Astrocyte (in vitro differentiated cells and primary cell): ENCODE measurements at regions not wholly inside any gene's neighbourhood (a gene's known extent, or its start where the extent isn't known, plus 50 kb on each side); places are given as distances from the start of the nearest gene placed in this dataset.

Experiments
- DNase-seq: peaks from one replicate; pipeline ENCODE4 v3.0.0-alpha.2; 2010; ENCODE audit warnings: low read depth
- FAIRE-seq: peaks from 2 replicates; lab custom pipeline; 2011; peaks lifted over from hg19 to GRCh38; lab: Jason Lieb, UNC
- H2AFZ ChIP-seq: 2 replicates; pipeline ENCODE4 v1.6.0; 2012; ENCODE audit warnings: low read depth, low read length, inconsistent platforms
- H3K27ac ChIP-seq: 2 replicates; pipeline ENCODE4 v1.5.1; 2011; ENCODE audit warnings: low read depth, low read length, inconsistent platforms
- H3K27me3 ChIP-seq: 2 replicates; pipeline ENCODE4 v1.6.0; 2011; ENCODE audit warnings: low read length, inconsistent platforms; ENCODE audit not compliant: insufficient read depth
- H3K36me3 ChIP-seq: 2 replicates; pipeline ENCODE4 v1.5.1; 2011; ENCODE audit warnings: low read length, inconsistent platforms; ENCODE audit not compliant: insufficient read depth
- H3K4me1 ChIP-seq: 2 replicates; pipeline ENCODE4 v1.5.1; 2011; ENCODE audit warnings: low read length, inconsistent platforms; ENCODE audit not compliant: insufficient read depth
- H3K4me2 ChIP-seq: 2 replicates; pipeline ENCODE4 v1.6.0; 2012; ENCODE audit warnings: low read length, inconsistent platforms
- H3K4me3 ChIP-seq: 2 replicates; pipeline ENCODE4 v1.5.1; 2011; ENCODE audit warnings: low read depth, mild to moderate bottlenecking, low read length, inconsistent platforms; ENCODE audit not compliant: insufficient read depth
- H3K79me2 ChIP-seq: 2 replicates; pipeline ENCODE4 v1.6.0; 2012; ENCODE audit warnings: mild to moderate bottlenecking, low read length, inconsistent platforms; ENCODE audit not compliant: insufficient read depth
- H3K9ac ChIP-seq: 2 replicates; pipeline ENCODE4 v1.6.0; 2012; ENCODE audit warnings: mild to moderate bottlenecking, low read length, inconsistent platforms
- H3K9me3 ChIP-seq: 2 replicates; pipeline ENCODE4 v1.5.1; 2012; ENCODE audit warnings: low read depth, mild to moderate bottlenecking, low read length, inconsistent platforms; ENCODE audit not compliant: insufficient read depth
- H4K20me1 ChIP-seq: 2 replicates; pipeline ENCODE4 v1.6.0; 2012; ENCODE audit warnings: low read length, inconsistent platforms; ENCODE audit not compliant: insufficient read depth
- H3K27ac Mint-ChIP-seq: one replicate; pipeline ENCODE4 v1.8.0; 2021; ENCODE audit warnings: mild to moderate bottlenecking, mixed read lengths; ENCODE audit not compliant: unreplicated experiment
- H3K27me3 Mint-ChIP-seq: one replicate; pipeline ENCODE4 v1.8.0; 2021; ENCODE audit warnings: low read depth, mixed read lengths; ENCODE audit not compliant: unreplicated experiment
- H3K36me3 Mint-ChIP-seq: one replicate; pipeline ENCODE4 v1.8.0; 2021; ENCODE audit warnings: low read depth, mixed read lengths; ENCODE audit not compliant: unreplicated experiment
- H3K4me1 Mint-ChIP-seq: one replicate; pipeline ENCODE4 v1.8.0; 2021; ENCODE audit warnings: low read depth, mixed read lengths; ENCODE audit not compliant: unreplicated experiment
- H3K4me3 Mint-ChIP-seq: one replicate; pipeline ENCODE4 v1.8.0; 2021; ENCODE audit warnings: mild to moderate bottlenecking, moderate library complexity, mixed read lengths; ENCODE audit not compliant: unreplicated experiment
- H3K9me3 Mint-ChIP-seq: one replicate; pipeline ENCODE4 v1.8.0; 2021; ENCODE audit warnings: mild to moderate bottlenecking, mixed read lengths; ENCODE audit not compliant: unreplicated experiment
- EZH2 ChIP-seq: IDR thresholded peaks from 2 replicates; pipeline ENCODE4 v1.6.1; 2012; ENCODE audit warnings: mild to moderate bottlenecking, low read length, inconsistent platforms; ENCODE audit not compliant: insufficient read depth
- TF ChIP-seq, protein P1 (sequence below): IDR thresholded peaks from 2 replicates; pipeline ENCODE4 v1.5.1; 2011; ENCODE audit warnings: low read depth, mild to moderate bottlenecking, inconsistent platforms, low read length, moderate library complexity; ENCODE audit not compliant: insufficient read depth

DNA sequence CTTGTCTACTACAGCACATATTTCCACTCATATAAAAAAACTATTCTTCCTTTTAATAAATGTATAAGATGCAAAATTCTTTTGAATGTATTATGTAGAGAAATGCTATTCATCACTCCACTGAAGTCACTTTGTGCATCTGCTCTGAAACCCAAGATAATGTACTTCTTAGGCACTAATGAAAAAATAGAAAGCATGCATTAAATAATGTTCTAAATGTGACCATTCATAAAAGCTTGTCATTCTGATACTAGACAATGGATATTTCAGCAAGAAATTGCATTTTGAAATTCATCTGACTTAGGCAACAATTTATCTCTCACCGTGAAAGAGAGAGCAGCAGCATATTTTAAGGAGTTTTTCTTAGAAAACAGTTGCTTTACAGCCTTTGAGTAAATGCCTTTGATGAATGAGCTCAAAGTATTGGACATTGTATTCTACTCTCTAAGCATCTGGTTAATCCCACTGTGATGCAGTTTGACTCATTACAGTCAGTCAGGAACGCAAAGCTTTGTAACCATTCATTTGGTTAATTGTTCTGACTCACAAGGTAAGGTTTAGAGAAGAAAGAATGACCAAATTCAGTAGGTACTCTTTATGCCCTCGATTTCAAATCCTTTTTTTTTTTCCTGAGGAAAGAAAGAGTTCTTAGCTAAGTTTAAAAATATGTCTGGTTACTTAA is 2233.8 kb upstream of the C9orf72 start:
- H3K36me3 Mint-ChIP-seq, result no peaks in the 10 kb centered on the region
- FAIRE-seq (no peak), DNase-seq (peak; percentile 3)
- H3K27me3 Mint-ChIP-seq, result no peaks in the 10 kb centered on the region
- H3K4me3 Mint-ChIP-seq, result no peak overlapping the region
- Histone ChIP-seq H3K79me2 (no peaks in the 10 kb centered on the region), H3K9ac (no peak overlapping the region), H4K20me1 (no peaks in the 10 kb centered on the region), H3K4me1 (no peaks in the 10 kb centered on the region), H3K27ac (no peak overlapping the region), H3K4me2 (no peak overlapping the region), H3K27me3 (no peaks in the 10 kb centered on the region), H3K36me3 (no peaks in the 10 kb centered on the region), H2AFZ (no peak overlapping the region), H3K9me3 (no peaks in the 10 kb centered on the region), H3K4me3 (no peak overlapping the region)
- no peak for TF ChIP-seq EZH2
- TF ChIP-seq, protein P1, sequence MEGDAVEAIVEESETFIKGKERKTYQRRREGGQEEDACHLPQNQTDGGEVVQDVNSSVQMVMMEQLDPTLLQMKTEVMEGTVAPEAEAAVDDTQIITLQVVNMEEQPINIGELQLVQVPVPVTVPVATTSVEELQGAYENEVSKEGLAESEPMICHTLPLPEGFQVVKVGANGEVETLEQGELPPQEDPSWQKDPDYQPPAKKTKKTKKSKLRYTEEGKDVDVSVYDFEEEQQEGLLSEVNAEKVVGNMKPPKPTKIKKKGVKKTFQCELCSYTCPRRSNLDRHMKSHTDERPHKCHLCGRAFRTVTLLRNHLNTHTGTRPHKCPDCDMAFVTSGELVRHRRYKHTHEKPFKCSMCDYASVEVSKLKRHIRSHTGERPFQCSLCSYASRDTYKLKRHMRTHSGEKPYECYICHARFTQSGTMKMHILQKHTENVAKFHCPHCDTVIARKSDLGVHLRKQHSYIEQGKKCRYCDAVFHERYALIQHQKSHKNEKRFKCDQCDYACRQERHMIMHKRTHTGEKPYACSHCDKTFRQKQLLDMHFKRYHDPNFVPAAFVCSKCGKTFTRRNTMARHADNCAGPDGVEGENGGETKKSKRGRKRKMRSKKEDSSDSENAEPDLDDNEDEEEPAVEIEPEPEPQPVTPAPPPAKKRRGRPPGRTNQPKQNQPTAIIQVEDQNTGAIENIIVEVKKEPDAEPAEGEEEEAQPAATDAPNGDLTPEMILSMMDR, result no peak
- no peak overlapping the region for H3K27ac Mint-ChIP-seq
- peaks cover 6% of the 10 kb centered on the region for H3K4me1 Mint-ChIP-seq
- peaks cover 15% of the 10 kb centered on the region for H3K9me3 Mint-ChIP-seq

GRCh38 chr9:29816954-29817703 is 2243.8 kb upstream of the C9orf72 start:
- no peaks in the 10 kb centered on the region for H3K27me3 Mint-ChIP-seq
- no peak overlapping the region for H3K4me3 ChIP-seq
- TF ChIP-seq, protein P1, result no peak
- no peak for TF ChIP-seq EZH2
- no peaks in the 10 kb centered on the region for H3K79me2 ChIP-seq
- DNase-seq (no peak), FAIRE-seq (no peak)
- H3K4me3 Mint-ChIP-seq, result no peak overlapping the region
- H3K27ac ChIP-seq, result no peak overlapping the region
- H2AFZ ChIP-seq, result no peak overlapping the region
- H3K27me3 ChIP-seq, result no peaks in the 10 kb centered on the region
- H3K27ac Mint-ChIP-seq, result no peak overlapping the region
- H3K4me1 ChIP-seq, result no peaks in the 10 kb centered on the region
- no peaks in the 10 kb centered on the region for H3K4me1 Mint-ChIP-seq
- no peak overlapping the region for H3K4me2 ChIP-seq
- no peaks in the 10 kb centered on the region for H3K36me3 Mint-ChIP-seq
- H3K9ac ChIP-seq, result no peak overlapping the region
- no peaks in the 10 kb centered on the region for H3K9me3 ChIP-seq
- H3K36me3 ChIP-seq, result no peaks in the 10 kb centered on the region
- no peaks in the 10 kb centered on the region for H4K20me1 ChIP-seq
- peaks cover 6% of the 10 kb centered on the region for H3K9me3 Mint-ChIP-seq

- Histone ChIP-seq H3K9me3 (no peaks in the 10 kb centered on the region), H3K36me3 (no peaks in the 10 kb centered on the region), H3K4me1 (no peaks in the 10 kb centered on the region), H2AFZ (no peak overlapping the region), H3K27me3 (no peaks in the 10 kb centered on the region), H3K9ac (no peak overlapping the region), H4K20me1 (no peaks in the 10 kb centered on the region), H3K27ac (no peak overlapping the region), H3K79me2 (no peaks in the 10 kb centered on the region), H3K4me2 (no peak overlapping the region), H3K4me3 (no peak overlapping the region)
- no peak for TF ChIP-seq EZH2
- TF ChIP-seq, protein P1, result no peak
- peaks cover 6% of the 10 kb centered on the region for H3K9me3 Mint-ChIP-seq
- no peaks in the 10 kb centered on the region for H3K4me1 Mint-ChIP-seq
- no peak overlapping the region for H3K27ac Mint-ChIP-seq
- H3K4me3 Mint-ChIP-seq, result no peak overlapping the region
- no peaks in the 10 kb centered on the region for H3K36me3 Mint-ChIP-seq
- DNase-seq (no peak), FAIRE-seq (no peak)
- no peaks in the 10 kb centered on the region for H3K27me3 Mint-ChIP-seq
Observed at GRCh38 chr9:29822458-29822857, 2249.2 kb upstream of the C9orf72 start.
